Stimulated activated CD8-positive, alpha-beta memory T cell treated with anti-CD3 and anti-CD28 coated beads, Interleukin-4, amount 100 ng/mL, for 48 hours (primary cell): ENCODE measurements at regions not wholly inside any gene's neighbourhood (a gene's known extent, or its start where the extent isn't known, plus 50 kb on each side); places are given as distances from the start of the nearest gene placed in this dataset.
A peak's percentile ranks its signal among the peaks of the same experiment; 100 is the strongest.
"Not testable (repeated sequence)": the region's sequence is repeated elsewhere in the genome, so short reads cannot be mapped to it uniquely, and the experiment has no call there.

Experiments
- DNase-seq: peaks from one replicate; pipeline ENCODE4 v3.0.0-alpha.2; 2020

DNA sequence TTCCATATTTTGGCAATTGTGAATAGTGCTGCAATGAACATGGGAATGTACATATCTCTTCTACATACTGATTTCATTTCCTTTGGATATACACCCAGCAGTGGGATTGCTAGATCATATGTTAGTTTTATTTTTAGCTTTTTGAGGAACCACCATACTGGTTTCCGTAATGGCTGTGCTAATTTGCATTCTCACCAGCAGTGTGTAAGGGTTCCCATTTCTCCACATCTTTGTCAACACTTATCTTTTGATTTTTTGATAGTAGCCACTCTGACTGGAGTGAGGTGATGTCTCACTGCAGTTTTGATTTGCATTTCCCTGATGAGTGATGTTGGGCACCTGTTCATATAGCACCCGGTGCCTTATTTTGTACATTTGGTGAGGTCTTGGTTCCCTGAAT, 519.6 kb downstream of the REEP3 start:
- DNase-seq = no peak

DNA sequence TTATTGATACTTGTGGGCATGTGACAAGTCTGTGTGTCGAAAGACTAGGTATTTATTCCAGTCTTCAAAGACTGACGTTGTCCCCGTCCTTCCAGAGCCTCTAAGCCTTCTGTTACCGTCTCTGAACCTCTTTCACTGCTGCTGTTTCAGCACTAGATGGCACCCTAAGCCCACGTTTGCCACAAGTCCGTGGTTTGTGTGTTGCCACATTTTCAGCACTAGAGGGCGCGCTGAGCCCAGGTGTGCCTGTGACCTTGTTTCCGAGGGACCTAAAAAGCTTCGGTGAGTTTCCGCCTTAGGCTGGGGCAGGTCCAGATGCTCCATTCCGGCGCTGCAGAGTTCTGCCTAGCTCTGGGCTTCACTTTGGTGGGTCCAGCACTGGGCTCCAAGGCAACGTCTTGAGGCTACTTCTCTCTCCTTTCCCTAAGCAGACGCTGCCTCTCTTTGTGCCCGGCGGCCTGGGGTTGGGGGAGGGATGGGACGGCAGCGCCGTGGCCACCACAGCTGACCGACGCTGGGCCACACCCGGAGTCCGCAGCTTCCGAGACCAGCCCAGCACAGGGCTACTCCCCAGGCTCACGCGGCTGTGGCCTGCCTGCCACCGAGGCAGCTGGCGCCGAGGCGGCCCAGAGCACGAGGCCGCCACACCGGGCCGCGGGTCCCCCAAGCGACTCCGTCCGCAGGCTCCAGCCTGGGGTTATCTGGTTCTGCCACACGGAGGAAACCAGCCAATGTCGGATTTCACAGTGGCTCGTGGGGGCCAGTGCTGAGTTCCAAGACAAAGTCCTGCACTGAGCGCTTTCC, 520.2 kb downstream of the REEP3 start:
- peak; percentile 83 for DNase-seq

DNA sequence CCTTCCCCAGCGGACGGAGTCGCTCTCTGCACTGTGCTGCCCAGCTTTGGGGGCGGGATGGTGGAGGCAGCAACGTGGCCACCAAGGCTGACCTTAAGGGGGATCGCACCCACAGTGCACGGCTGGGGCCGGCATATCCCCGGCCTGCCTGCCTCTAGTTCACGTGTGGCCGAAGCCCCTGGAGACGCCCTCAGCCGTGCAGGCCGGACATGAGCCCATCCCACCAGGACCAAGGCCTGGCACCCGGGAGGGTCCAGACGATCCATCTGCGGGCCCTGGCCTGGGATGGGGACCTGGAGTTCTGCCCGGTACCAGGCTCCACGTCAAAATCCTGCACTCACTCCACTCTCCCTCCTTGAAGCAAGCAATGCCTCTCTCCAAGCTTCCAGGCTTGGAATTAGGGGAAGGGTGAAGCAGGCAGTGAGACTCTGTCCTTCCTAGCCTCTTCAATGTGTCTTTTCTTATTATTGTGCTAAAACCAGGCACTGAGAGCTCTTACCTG, 520.8 kb downstream of the REEP3 start:
- no peak for DNase-seq

DNA sequence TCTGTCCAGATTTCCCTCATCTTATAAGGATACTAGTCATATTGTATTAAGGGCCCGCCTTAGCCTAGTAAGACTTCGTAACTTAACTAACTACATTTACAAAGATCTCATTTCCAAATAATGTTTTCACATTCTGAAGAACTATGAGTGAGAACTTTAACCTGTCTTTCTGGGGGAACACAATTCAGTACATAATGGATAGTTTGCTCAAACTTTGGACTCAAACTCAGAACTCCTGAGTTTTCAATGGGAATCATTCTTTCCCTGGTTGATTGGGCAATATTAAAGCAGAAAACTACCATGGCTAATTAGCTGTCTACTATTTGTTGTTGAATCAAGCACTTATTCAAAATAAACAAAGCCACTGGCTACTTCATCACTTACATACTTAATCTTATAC, 522.9 kb downstream of the REEP3 start:
- no peak for DNase-seq

DNA sequence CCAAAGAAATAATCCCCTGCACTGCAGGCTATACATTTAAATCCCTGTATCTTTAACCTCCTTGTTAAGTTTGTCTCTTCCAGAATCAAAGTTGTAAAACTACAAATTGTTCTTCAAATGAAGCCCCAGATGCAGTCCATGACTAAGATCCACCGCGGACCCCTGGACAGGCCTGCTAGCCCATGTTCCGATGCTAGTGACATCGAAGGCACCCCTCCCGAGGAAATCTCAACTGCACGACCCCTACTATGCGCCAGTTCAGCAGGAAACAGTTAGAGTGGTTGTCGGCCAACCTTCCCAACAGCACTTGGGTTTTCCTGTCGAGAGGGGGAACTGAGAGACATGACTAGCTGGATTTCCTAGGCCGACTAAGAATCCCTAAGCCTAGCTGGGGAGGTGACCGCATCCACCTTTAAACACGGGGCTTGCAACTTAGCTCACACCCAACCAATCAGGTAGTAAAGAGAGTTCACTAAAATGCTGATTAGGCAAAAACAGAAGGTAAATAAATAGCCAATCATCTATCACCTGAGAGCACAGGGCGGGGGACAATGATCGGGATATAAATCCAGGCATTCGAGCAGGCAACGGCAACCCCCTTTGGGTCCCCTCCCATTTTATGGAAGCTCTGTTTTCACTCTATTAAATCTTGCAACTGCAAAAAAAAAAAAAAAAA, 523.9 kb downstream of the REEP3 start:
- not testable (repeated sequence) for DNase-seq

DNA sequence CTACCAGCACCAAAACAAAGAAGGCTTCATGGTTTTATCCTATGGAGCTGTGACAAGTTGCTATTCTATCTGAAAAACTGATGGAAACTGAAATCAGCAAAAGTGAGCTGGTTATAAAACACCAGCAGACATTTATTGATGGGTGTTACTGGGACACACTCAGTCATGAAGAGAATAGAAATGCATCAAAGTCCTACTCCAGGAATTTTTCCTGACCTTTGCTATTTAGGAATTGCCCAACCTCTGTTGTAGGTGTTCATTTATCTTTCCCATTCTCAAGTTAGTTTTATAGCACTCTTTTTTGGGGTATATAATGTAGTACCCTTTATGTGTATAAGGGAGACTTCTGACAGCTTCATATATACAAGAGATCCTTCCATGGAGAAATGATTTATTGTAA, 533.2 kb downstream of the REEP3 start:
- DNase-seq = no peak

DNA sequence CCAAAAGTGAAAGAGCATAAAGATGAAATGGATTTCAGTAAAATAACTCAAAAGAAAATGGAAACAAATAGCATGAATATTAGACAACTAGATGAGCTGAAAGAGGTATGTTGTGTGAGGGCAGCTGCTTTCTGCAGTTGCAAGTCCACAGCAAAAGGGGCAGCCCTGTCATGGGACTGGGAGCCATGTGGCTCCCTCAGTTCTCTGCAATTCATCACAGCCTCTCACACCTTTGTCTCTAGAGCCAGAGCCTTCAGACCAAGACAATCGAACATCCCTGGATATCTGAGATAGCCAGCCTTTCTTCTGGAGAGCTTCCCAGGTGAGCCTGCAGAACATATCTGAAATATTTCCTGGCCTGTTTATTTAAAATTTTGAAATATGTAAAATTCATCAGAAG, 538.7 kb downstream of the REEP3 start:
- no peak for DNase-seq

DNA sequence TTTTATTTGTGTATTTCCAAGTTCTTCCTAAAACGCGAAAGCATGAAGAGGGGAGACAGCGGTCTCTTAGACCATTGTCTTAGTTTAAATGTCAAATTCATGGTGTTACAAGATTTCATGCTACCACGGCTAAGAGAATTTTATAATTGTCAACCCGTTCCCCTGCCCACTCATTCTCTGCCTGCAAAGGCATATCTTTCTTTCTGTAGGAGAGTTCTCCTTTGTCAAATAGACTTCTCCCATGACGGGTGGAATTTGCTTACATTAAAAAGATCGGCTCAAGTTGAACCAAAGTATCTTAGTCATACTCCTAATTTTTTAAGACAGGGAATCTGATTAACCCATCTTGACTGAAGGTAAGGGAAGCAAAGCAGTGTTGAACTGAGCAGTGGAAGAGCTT, 539.2 kb downstream of the REEP3 start:
- DNase-seq = no peak

DNA sequence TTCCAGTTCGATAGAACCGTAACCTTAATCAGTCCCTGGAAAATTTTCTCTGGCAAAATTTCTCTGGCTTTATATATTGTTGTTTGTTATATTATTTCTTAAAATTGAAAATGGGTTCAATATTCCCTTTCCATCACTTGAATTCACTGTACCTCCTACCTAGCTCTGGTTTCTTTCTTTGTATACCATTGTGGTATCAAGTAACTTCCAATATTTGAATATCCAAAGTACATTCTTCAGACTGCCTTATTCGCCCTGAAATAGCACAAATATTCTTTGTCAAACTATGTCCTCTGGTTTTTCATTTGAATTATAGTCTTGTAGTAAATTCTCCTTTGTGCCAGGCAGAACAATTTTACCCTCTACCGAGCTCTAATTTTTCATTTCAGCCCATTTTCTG, 541.6 kb downstream of the REEP3 start:
- no peak for DNase-seq

DNA sequence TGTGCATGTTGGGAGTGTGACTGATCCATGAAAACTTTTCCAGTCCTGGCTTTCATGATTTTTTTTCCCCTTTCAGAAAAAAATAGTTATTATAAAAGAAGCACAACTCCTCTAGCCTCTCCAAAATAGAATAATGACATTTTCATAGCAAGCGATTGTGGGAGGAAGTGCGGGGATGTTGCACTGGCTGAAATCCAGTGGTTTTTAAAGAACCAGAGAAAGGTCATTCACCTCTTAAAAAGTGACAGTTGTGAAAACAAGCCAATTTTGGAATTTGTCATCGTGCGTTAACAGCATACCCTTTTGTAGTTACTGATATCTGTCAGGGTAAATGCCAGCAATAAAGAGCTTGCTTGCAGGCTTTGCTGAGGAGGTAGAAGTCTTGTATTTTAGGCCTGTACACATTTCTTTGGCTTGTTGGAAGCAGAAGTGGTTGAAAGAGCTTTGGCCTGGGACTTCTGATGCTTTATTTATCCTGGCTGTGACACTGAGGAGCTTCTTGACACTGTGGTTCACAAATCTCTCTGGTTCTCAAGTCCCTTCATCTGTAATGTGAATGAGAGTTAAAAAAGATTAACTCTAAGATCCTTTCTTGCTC, 545.9 kb downstream of the REEP3 start:
- no peak for DNase-seq

DNA sequence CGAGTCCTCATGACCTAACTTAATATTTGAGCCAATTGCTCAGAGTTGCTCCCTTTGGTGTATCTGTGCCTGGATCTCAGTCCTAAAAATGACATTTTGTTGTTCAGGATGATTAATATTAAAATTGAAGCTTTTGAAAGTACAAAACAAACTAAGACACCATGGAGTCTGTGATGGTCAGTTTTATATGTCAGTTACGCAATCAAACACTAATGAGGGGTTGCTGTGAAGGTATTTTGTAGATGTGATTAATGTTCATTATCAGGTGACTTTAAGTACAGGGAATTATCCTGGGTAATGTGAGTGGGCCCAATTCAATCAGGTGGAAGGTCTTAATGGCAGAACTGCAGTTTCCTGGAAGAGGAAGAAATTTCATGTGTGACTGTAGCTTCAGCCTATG, 546.7 kb downstream of the REEP3 start:
- DNase-seq = no peak

DNA sequence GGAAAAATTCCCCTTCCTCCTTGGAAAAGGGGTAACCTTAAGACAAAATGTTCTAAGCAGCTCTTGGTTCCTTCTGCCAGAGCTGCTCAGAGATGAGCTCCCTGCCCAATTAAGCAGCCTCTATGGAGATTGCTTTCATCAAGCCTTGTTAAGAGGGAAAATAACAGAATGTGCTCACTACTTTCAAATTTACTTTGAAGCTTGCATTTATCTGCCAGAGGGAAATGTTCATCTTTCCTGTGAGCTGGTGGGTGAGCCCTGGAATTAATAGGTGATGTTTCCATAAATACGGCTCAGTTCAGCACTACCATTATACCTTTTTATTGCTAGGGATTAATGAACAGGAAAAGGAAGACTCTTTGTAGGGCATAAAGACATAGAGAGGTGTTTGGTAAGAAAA, 549.0 kb downstream of the REEP3 start:
- no peak for DNase-seq

DNA sequence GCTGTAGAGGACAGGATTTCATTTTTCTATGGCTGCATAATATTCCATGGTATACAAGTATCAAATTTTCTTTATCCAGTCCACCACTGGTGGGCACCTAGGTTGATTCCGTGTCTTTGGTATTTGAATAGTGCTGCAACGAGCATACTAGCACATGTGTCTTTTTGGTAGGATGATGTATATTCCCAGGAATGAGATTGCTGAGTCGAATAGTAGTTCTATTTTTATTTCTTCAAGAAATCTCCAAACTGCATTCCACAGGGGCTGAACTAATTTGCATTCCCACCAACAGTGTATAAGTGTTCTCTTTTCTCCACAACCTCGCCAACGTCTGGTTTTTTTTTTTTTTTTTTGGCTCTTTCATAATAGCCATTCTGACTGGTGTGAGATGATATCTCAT, 550.0 kb downstream of the REEP3 start:
- no peak for DNase-seq

DNA sequence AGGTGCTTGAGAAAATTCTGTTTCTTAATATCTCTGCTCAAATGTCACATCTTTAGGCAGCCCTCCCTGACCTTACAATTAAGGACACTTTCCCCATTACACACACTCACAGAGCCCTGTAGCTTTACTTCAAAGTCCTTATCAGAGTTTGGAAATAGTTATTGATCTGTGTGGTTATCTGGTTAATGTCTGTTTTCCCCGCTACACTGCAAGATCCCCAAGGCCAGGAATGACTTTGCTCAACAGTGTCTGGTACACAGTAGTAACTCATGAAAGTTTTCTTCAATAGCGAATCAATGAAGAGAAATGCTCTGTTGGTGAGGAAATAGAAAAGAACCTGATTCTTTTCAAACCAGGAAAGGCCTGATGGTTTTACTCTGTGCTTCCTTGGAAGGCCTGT, 554.4 kb downstream of the REEP3 start:
- no peak for DNase-seq

DNA sequence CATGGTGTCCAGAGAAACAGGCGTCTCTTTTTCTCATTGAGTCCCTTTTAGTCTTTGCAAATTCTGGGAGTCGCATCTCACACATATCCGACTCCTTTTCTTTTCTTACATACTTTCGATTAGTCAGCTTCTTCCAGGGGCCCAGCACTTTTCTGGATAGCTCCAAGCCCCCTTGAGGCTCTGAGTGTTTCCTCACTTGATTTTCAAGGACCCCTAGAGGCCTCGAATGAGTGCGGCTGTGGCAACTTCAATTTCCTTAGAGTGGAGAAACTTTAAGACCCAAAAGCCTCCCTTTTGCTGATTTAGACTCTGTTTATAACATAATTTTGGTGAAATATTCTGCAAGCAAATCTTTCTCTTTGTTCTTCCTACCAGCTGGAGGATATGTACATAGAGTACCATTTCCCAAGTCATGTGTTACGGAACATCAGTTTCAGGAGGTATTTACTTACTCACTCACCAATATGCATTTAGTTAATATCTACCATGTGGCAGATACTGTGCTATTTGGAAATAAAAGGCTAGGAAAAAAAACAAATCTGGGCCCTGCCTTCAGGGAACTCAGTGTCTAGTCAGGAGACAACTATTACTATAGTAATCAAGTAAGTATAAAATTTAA, 555.2 kb downstream of the REEP3 start:
- DNase-seq = no peak

DNA sequence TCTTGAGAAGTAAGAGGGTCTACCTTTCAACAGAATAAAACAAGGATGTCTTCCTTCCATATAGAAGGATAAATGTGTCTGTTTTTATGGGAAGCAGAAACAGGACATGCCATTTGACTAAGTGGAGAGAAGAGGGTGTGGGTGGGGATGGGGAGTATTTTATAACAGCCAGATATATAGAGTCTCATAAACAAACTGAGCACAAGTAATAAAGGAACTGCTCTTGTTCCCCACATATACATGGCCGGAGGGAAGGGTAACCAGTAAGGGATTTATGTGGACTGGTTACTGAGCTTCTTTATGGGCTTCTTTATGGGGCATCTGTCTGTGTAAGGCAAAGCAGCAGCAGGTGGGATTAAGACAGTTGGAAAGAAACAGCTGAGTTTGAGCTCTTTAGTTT, 558.1 kb downstream of the REEP3 start:
- no peak for DNase-seq

DNA sequence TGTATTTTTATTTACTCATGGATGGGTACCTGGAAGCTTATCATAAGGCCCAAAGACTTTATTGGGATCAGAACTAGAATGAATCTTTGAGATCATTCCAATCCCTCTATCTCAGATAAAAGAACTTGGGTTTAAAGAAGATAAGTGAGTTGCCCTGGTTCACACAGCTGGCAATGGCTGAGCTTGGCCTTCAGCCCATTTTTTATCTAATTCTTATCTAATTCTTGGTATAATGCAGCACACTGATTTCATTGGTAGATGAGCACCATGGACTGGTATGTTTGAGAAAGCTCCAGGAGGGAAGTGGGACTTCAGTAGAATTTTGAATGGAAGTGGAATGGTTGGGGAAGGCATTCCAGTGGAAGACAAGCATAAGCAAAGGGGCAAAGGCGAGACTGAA, 558.9 kb downstream of the REEP3 start:
- no peak for DNase-seq

DNA sequence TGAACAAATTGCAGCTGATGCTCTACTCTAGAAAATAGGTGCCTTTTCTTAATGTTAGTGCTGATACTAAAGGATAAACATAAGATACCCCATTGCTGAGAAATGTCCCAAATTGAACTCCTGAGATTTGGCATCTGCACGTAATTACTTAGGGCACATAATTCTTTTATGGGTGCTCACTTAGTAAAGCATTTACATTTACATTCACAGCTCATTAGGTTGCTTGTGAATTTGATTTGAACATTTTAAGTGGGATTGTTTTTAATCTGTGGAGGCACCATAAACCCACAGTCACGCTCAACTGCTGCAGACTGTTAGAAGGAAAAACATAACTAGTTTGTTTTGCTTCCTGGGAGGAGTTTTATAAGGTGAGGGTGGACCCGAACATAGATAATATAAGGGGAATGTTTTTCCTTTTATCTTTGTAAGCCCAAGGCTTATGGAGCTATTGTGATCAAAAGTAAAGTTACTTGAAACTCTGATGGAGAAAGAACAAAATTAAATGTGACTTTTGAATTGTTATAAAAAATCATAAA, 560.8 kb downstream of the REEP3 start:
- DNase-seq = no peak

DNA sequence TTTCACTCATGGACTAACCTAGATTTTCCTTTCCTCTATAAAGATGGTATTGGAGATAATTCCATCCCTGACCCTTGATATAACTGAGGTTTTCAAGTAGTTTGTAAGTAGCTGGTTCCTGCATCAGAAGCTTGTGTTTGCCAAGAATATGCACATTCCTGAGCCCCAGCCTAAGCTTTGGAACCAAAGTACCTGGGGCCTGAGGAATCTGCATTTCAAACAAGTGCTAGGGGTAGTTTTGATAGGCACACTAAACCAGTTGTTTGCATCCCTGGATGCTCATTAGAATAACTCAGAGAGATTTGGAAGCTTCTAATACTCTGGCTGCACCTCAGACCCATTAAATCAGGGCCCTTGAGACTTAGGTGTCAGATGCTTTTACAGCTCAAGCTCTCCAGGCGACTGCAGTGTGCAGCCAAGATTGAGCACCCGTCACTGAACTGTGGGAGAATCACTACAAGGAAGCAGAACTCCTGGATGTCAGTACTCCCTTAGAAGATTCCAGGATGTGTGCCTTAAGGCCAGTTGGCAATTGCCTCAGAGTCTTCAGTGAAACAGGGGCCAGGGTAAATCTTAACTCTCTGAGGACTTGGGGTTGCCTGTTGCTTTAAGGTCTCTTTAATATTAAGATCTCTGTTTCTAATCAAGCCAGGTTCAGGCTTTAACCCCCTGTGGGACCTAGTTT, 565.0 kb downstream of the REEP3 start:
- no peak for DNase-seq

DNA sequence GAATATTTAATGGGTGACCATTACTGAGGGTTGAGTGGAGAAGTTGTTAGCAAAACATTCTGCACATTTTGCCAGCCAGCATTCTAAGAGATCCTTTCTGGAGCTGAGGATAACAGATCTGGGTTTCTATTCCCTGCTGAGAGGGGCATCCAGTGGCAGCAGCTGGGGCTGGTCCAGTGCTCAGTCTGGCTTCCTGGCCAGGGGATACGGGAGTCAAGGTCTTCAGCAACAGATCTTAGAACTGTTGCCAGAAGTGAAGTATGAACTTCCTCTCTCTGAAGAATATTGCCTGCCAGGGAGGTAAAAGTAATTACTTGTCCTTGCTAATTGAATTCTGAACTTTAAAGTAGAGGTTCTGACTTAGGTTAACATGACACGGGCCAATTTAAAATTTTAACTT, 568.4 kb downstream of the REEP3 start:
- DNase-seq = no peak

DNA sequence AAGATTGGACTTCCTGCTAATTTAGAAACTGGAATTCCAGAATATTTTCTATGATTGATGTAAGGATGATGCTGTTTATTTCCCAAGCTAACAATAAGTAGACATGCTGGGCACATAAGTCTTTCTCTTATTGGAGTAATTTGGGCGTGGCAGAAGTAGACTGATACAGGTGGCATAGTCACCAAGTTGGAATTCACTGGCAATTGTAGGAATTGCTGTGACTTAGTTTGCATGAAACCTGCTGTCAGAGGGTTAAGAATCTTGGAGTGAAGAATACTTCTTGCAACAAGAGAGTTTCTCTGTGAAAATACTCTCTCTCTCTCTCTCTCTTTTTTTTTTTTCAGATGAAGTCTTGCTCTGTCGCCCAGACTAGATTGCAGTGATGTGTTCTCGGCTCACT, 569.7 kb downstream of the REEP3 start:
- DNase-seq = no peak

DNA sequence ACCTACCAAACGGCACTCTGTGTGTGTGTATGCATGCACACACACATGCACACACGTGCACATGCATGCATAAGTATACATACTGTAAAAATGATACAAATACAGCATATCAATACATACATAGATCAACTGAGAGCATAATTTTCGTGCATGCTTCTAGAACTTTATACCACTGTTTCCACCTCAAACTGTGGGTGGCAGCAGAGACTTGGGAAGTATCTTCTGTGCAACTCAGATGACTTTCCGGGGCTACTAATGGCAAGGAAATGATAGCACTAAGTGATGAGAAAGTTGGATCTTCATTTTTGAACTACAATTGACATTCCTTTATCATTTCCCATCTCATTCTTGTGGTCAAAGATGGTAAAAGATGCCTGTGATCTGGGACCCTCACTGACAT, 570.7 kb downstream of the REEP3 start:
- DNase-seq = no peak

DNA sequence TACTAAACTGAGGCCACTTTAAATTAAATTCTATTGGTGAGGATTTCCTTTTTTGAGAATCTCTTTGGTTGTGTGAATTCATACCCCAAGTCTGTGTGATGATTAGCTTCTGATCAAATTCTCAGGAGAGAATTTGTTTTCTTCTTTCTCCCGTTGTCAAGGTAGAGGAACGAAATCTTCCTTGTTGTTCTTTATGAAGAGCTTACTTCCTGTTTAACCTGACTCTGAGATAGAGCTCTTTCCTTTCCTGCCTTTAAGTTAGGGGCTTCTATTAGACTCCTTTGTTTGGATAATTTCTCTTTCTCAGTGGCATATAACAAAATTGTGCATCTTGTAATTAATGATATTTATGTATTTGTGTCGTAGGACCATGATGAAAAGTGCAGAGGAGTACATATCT, 572.1 kb downstream of the REEP3 start:
- DNase-seq = no peak
